ENCODE measurements at regions not wholly inside any gene's neighbourhood (a gene's known extent, or its start where the extent isn't known, plus 50 kb on each side); places are given as distances from the start of the nearest gene placed in this dataset.

GRCh38 chr16:86419518-86419917 lies 90.8 kb upstream of the FOXF1 start:
- intact Hi-C loops (cut with micrococcal nuclease) = no loop called here
- no peak for FAIRE-seq

More at GRCh38 chr16:86419518-86419917, 90.8 kb upstream of the FOXF1 start:
- H2AFZ ChIP-seq (ENCODE audit: low read depth, low read length) = no peak overlapping the region
- dilution Hi-C loops (cut with MboI; ENCODE audit: extremely low pct_ligation_motif_present, low sequenced_read_pairs) = no loop called here
- peaks cover 11% of the 10 kb centered on the region for H3K4me1 ChIP-seq (ENCODE audit: control insufficient read depth, extremely low read depth, insufficient read depth, low read length)
- DNase-seq (ENCODE audit: low read depth, low spot score) = no peak
- H3K27ac ChIP-seq (ENCODE audit: insufficient read depth, low read depth, low read length) = no peak overlapping the region
- ChIA-PET POLR2A (no interaction called here), CTCF (interaction anchor here (1.1 kb wide), 1 partner anchor 9 kb away, joined by 3 read pairs; no protein-coding TSS in a partner anchor)
- no peak overlapping the region for H3K4me3 ChIP-seq (replicated peaks in 1 of 3; ENCODE audit: insufficient read depth in 1 of 3, low read depth in 1 of 3, low read length in 3 of 3)
- H3K79me2 ChIP-seq (ENCODE audit: control insufficient read depth, insufficient read depth, low read length) = no peaks in the 10 kb centered on the region
- H3K4me2 ChIP-seq (ENCODE audit: insufficient read depth, low read length) = no peak overlapping the region
- TF ChIP-seq JUN (IDR thresholded peaks at IDR 0.05; ENCODE audit: borderline replicate concordance, insufficient read depth, insufficient read length, low read depth) = no peak
- TF ChIP-seq CTCF (IDR thresholded peaks at IDR 0.05; ENCODE audit: extremely low read depth in 1 of 2, insufficient read depth in 1 of 2, low read depth in 1 of 2, low read length in 2 of 2) = no peak
- TF ChIP-seq POLR2AphosphoS5 (IDR thresholded peaks at IDR 0.05; ENCODE audit: insufficient read depth, low read depth, low read length) = no peak
- TF ChIP-seq MYC (IDR thresholded peaks at IDR 0.05; ENCODE audit: low read depth, low read length) = no peak
- no peak for TF ChIP-seq POLR2A (IDR thresholded peaks at IDR 0.05; ENCODE audit: low read depth, low read length)
- no peak for TF ChIP-seq FOS (IDR thresholded peaks at IDR 0.05; ENCODE audit: borderline replicate concordance, insufficient read depth, low read length)
- no peak for TF ChIP-seq EZH2 (IDR thresholded peaks at IDR 0.05; ENCODE audit: borderline replicate concordance, low read depth, low read length, severe bottlenecking)
- TF ChIP-seq GATA2 (IDR thresholded peaks at IDR 0.05; ENCODE audit: insufficient read depth, insufficient read length, low read depth, low read length) = no peak
- TF ChIP-seq, protein P1, sequence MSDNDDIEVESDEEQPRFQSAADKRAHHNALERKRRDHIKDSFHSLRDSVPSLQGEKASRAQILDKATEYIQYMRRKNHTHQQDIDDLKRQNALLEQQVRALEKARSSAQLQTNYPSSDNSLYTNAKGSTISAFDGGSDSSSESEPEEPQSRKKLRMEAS (IDR thresholded peaks at IDR 0.05; ENCODE audit: insufficient read depth, insufficient read length) = no peak
- no peaks in the 10 kb centered on the region for H4K20me1 ChIP-seq (replicated peaks; ENCODE audit: control insufficient read depth, extremely low read depth, insufficient read depth, low read length)
- peaks cover 2 to 12% of the 10 kb centered on the region in 2 experiments for H3K27me3 ChIP-seq (ENCODE audit: control insufficient read depth in 2 of 2, insufficient read depth in 2 of 2, low read length in 2 of 2)
- no peak overlapping the region for H3K9ac ChIP-seq (replicated peaks; ENCODE audit: extremely low read depth, insufficient read depth, low read length)
- no peaks in the 10 kb centered on the region for H3K9me3 ChIP-seq (replicated peaks; ENCODE audit: control insufficient read depth, insufficient read depth, low read length)
- H3K36me3 ChIP-seq (ENCODE audit: control insufficient read depth in 2 of 2, extremely low read depth in 1 of 2, insufficient read depth in 2 of 2, low read length in 2 of 2) = no peaks in the 10 kb centered on the region
- BruUV-seq (replicated peaks) = no TSS peak
- H3K9me1 ChIP-seq (replicated peaks; ENCODE audit: control insufficient read depth, extremely low read depth, insufficient read depth, low read length) = no peaks in the 10 kb centered on the region

Data from endothelial cell of umbilical vein (primary cell).